ENCODE measurements at regions not wholly inside any gene's neighbourhood (a gene's known extent, or its start where the extent isn't known, plus 50 kb on each side); places are given as distances from the start of the nearest gene placed in this dataset.
"Not testable (repeated sequence)": the region's sequence is repeated elsewhere in the genome, so short reads cannot be mapped to it uniquely, and the experiment has no call there.

DNA sequence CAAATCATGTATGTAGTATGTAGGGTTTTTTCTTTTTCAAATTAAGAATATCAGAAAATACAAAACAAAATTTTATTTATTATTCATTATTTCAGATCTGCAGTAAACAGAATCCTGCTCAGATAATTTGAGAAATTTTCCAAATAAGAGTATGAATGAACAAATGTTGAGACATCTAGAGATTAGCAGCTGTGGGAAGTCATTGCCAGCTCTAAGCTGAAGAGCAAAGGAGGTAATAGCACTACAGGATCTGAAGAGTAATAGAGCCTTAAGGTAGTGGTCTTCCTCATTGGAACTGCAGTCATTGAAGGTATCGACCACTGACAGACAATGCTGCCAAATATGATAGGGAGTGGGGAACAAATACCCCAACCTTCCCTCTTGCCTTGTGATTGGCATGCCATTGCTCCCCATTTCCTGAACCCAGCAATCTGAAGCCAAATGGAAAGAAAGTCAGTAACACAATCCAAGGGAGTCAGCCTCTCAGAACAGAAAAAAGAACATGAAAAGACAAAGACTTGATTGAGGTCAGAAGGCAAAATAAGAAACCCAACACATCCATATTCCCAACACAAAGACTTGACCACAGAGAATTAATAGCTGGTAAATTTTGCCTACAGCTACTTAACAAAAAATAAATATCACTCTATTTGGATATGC lies 963.4 kb upstream of the ADAMTS5 start:
- not testable (repeated sequence) for TF ChIP-seq POLR2A, CTCF (IDR thresholded peaks at IDR 0.05)

Measured in suprapubic skin (tissue), 3 donors.